HUES6 (cell line): ENCODE measurements at regions not wholly inside any gene's neighbourhood (a gene's known extent, or its start where the extent isn't known, plus 50 kb on each side); places are given as distances from the start of the nearest gene placed in this dataset.
"Not testable (repeated sequence)": the region's sequence is repeated elsewhere in the genome, so short reads cannot be mapped to it uniquely, and the experiment has no call there.

Experiments used
- H3K27ac ChIP-seq: 2 replicates; pipeline ENCODE4 v1.7.0; 2013; ENCODE audit warnings: low read depth, mild to moderate bottlenecking, low read length, inconsistent platforms
- H3K27me3 ChIP-seq: 2 replicates; pipeline ENCODE4 v1.6.1; 2013; ENCODE audit warnings: low read length; ENCODE audit not compliant: control insufficient read depth, insufficient read depth
- H3K36me3 ChIP-seq: 2 replicates; pipeline ENCODE4 v1.6.1; 2013; ENCODE audit warnings: low read length; ENCODE audit not compliant: control insufficient read depth, insufficient read depth
- H3K4me1 ChIP-seq: 2 replicates; pipeline ENCODE4 v1.6.1; 2013; ENCODE audit warnings: low read length; ENCODE audit not compliant: control insufficient read depth, insufficient read depth
- H3K4me3 ChIP-seq: 2 replicates; pipeline ENCODE4 v1.5.1; 2013; ENCODE audit warnings: low read depth, low read length
- H3K9ac ChIP-seq: one replicate; pipeline ENCODE4 v1.6.1; 2013; ENCODE audit warnings: mild to moderate bottlenecking, low read length
- H3K9me3 ChIP-seq: 2 replicates; pipeline ENCODE4 v1.6.1; 2013; ENCODE audit warnings: low read depth, low read length; ENCODE audit not compliant: control insufficient read depth, insufficient read depth

- not testable (repeated sequence) for H3K9me3 ChIP-seq, H3K4me3 ChIP-seq
Measured at GRCh38 chr1:146292424-146292823, 63.6 kb upstream of the NOTCH2NLA start.

GRCh38 chr1:146287881-146288280 is 59.1 kb upstream of the NOTCH2NLA start:
- not testable (repeated sequence) for H3K36me3 ChIP-seq, H3K4me1 ChIP-seq, H3K27ac ChIP-seq, H3K4me3 ChIP-seq, H3K9me3 ChIP-seq, H3K9ac ChIP-seq, H3K27me3 ChIP-seq

More at GRCh38 chr1:146292424-146292823, 63.6 kb upstream of the NOTCH2NLA start:
- not testable (repeated sequence) for H3K36me3 ChIP-seq, H3K4me1 ChIP-seq, H3K9ac ChIP-seq, H3K27ac ChIP-seq, H3K27me3 ChIP-seq

- not testable (repeated sequence) for H3K27me3 ChIP-seq, H3K4me3 ChIP-seq, H3K9ac ChIP-seq, H3K27ac ChIP-seq, H3K4me1 ChIP-seq, H3K36me3 ChIP-seq, H3K9me3 ChIP-seq
Measured at GRCh38 chr1:146284760-146285159, 55.9 kb upstream of the NOTCH2NLA start.

- not testable (repeated sequence) for H3K36me3 ChIP-seq, H3K9ac ChIP-seq, H3K9me3 ChIP-seq, H3K4me1 ChIP-seq, H3K4me3 ChIP-seq, H3K27ac ChIP-seq, H3K27me3 ChIP-seq
Measured at GRCh38 chr1:146283527-146283880, 54.7 kb upstream of the NOTCH2NLA start.

GRCh38 chr1:146282807-146283526 is 54.1 kb upstream of the NOTCH2NLA start:
- H3K36me3 ChIP-seq, H3K4me1 ChIP-seq, H3K9me3 ChIP-seq, H3K27me3 ChIP-seq, H3K27ac ChIP-seq, H3K4me3 ChIP-seq, H3K9ac ChIP-seq: not testable (repeated sequence)

- H3K9me3 ChIP-seq, H3K4me1 ChIP-seq, H3K9ac ChIP-seq, H3K36me3 ChIP-seq, H3K27ac ChIP-seq, H3K27me3 ChIP-seq, H3K4me3 ChIP-seq: not testable (repeated sequence)
Measured at GRCh38 chr1:146281522-146281921, 52.7 kb upstream of the NOTCH2NLA start.

GRCh38 chr1:146278758-146279157 is 49.9 kb upstream of the NOTCH2NLA start:
- not testable (repeated sequence) for H3K4me1 ChIP-seq, H3K4me3 ChIP-seq, H3K27me3 ChIP-seq, H3K36me3 ChIP-seq, H3K9me3 ChIP-seq, H3K9ac ChIP-seq, H3K27ac ChIP-seq
